GM21447 (cell line): ENCODE measurements at regions not wholly inside any gene's neighbourhood (a gene's known extent, or its start where the extent isn't known, plus 50 kb on each side); places are given as distances from the start of the nearest gene placed in this dataset.

Source experiments
- ATAC-seq: cut with Tn5 transposase; IDR thresholded peaks from one replicate; pipeline ENCODE4 v1.9.1; 2021; ENCODE audit not compliant: unreplicated experiment

GRCh38 chr5:66306105-66306843 lies 162.2 kb downstream of the SREK1 start:
- ATAC-seq, result no peak

GRCh38 chr5:66306844-66307315 lies 162.8 kb downstream of the SREK1 start:
- ATAC-seq, result no peak

DNA sequence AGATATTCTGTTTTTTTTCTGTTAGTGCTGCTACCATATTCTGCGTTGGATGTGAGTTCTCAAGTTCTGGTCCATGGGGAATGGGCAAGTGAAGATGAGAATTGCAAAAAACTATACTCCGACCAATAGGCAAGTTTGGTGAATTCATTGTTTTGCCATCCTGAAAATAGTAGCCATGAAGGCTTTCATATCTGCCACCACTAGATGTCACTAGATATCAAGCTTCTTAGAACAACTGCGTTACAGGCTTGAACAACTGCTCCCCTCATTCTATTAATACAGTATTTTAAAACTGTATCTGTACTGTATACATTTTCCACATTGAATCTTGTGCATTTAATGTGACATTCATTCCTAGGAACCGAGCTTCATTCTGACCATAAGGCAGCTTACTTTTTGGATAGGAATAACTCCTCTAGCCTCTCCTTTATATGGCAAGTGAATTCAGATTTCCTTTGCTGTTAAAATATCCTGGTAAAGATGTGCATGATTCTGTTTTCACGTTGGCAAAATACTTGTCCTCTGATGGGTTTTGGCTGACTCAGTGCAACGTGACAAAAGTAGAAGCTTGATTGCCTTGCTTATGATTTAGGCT lies 163.6 kb downstream of the SREK1 start:
- ATAC-seq, result no peak

- ATAC-seq, result no peak
These were observed 168.2 kb downstream of the SREK1 start for GRCh38 chr5:66312266-66312665.

- ATAC-seq, result no peak
These were observed 171.7 kb downstream of the SREK1 start for GRCh38 chr5:66315784-66316183.

- no peak for ATAC-seq
These were observed 178.9 kb downstream of the SREK1 start for GRCh38 chr5:66322786-66323528.

- no peak for ATAC-seq
These were observed 179.4 kb downstream of the SREK1 start for GRCh38 chr5:66323529-66323895.

DNA sequence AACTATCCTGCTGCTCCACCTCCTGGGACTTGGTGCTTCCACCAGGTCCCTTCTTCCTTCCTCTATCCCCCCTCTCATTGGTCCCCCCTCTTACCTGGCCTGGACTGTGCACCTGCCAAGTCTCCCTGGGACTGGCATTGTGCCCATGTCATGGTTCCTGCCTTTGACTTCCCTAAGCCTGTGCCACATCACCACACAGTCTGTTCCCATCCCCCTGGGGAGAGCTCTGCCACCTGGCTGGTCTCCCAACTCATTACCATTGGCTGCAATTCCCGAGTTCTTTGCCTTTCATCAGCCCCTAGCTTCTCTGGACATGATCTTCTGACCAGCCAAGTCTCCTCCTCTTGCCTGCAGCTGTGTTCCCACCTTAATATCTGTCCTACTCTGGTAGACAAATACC lies 180.3 kb downstream of the SREK1 start:
- no peak for ATAC-seq

GRCh38 chr5:66326276-66326675 lies 182.2 kb downstream of the SREK1 start:
- ATAC-seq, result no peak

GRCh38 chr5:66327008-66327407 lies 182.9 kb downstream of the SREK1 start:
- ATAC-seq, result no peak

- ATAC-seq, result no peak
These were observed 185.0 kb downstream of the SREK1 start for GRCh38 chr5:66329078-66329477.

DNA sequence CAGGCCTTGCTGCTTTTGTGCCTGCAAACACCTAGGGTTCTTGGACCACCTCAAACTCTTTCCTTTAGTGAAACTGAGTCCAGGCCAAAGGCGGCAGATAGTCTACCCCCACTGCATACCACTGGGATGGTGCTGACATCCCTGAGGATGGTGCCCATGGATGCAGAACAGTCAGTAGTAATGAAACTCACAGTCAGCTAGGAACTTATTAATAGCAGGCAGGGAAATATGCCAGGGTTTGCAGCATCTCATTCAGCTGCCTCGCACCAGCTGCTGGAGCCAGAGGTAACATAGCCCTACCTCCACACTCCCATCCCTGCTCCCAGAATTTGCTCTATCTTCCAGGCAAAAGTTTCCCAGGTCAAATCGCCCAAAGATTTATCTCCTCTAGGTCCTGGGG lies 189.1 kb downstream of the SREK1 start:
- no peak for ATAC-seq

GRCh38 chr5:66337626-66338226 lies 193.6 kb downstream of the SREK1 start:
- ATAC-seq, result no peak

- ATAC-seq, result no peak
These were observed 194.7 kb downstream of the SREK1 start for GRCh38 chr5:66338828-66339227.

GRCh38 chr5:66339896-66340295 lies 195.8 kb downstream of the SREK1 start:
- no peak for ATAC-seq

- no peak for ATAC-seq
These were observed 196.7 kb downstream of the SREK1 start for GRCh38 chr5:66340786-66341185.

DNA sequence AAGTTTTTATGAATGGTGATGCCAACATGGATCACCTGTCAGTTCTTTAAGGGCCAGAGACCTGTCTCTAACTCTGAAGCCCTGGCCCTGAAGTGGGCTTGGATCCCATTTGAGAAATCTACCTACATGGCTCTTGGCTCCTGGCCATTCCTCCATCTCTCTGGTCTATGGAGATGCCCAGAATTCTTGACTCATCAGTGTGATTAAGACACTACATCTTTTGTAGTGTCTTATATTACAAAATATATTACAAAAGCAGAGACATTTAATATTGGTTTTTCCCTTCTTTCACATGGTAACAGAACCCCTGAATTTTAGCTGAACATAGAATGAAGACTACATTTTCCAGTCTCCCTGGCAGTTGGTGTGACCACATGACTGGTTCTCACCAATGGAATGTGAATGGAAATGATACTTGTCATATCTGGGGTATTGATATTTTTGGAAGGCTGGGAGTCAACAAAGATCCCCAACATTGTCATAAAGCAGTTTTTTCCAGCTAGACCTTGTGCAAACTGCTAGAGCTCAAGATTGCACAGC lies 198.3 kb downstream of the SREK1 start:
- ATAC-seq, result no peak

DNA sequence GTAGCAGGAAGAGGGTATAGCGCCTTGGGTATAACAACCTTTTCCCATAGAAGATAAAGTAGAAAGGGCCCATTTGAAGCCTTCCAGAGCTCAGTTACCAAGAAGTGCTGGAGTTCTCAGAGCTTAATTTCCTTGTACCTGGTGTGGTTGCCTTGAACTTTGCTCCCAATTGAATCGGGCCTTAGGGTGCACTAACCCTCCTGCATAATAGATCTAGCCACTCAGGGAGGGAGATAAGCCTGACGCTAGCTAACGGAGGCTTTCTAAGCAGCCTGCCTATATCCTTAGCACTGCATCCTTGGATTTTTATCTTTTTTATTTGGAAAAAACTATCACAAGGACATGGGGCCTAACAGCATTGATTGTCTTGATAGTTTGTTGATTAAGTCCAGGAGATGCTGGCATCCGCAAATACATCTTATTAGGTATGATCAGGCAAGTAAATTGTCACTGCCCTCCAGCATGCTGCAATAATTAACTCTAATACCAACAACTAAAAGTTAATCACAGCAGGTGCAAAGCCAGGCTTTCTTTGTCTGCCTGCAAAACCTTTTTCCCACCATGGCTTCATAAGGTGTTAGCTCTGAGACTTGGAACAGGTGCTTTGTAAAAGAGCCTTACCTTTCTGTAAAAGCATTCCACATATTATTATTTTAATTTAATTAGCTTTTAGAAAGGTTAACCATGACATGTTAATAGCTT lies 199.4 kb downstream of the SREK1 start:
- no peak for ATAC-seq

DNA sequence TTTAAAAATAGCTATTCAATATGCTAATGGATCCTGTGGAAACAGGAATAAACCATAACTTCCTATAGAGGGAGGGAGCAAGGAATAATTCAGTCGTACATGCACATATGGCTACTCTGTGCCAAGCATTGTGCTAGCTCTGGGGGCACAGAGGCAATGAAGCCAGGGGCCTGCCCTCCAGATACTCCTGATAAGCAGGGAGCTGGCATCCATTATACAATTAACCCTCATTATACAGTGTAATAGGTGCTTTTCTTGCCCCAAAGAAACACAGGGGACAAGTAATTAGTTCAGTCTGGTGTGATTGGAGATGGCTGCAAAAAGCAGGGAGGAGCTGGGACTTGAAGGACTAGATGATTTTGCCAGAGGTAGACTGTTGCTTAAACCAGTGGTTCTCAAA lies 200.4 kb downstream of the SREK1 start:
- ATAC-seq, result no peak

DNA sequence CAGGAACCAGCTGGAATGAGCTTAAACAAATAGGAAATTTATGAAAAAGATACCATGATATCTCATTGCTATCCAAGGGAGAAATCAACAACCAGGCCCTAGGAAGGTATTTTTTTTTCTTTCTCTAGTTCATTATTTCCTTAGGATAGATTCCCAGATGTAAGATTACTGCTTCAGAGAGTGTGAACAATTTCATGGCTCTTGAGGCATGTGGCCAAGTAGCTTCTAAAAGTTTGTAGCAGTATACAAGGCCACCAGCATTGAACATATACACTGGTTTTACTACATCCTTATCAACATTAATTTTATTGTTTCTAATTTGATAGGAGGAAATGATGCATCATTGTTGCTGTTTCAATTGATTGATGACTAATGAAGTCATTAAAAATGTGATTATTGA lies 201.2 kb downstream of the SREK1 start:
- ATAC-seq, result no peak

GRCh38 chr5:66346869-66347268 lies 202.8 kb downstream of the SREK1 start:
- ATAC-seq, result no peak
